GM11168 (cell line): ENCODE measurements at regions not wholly inside any gene's neighbourhood (a gene's known extent, or its start where the extent isn't known, plus 50 kb on each side); places are given as distances from the start of the nearest gene placed in this dataset.

Experiments used
- in situ Hi-C: fragments of 300-500 bp; cut with MboI; formaldehyde crosslinking; loops from one replicate; pipeline ENCODE4 v1.12.0; 2022; ENCODE audit warnings: low sequenced_read_pairs; ENCODE audit not compliant: unreplicated experiment

- in situ Hi-C loops = loop anchor here (5.0 kb wide), 1 partner anchor 537 kb away; no protein-coding TSS in a partner anchor
Measured at GRCh38 chr3:193779933-193780332, 186.9 kb downstream of the OPA1 start.

- in situ Hi-C loops = no loop called here
Measured at GRCh38 chr3:193780397-193780796, 187.4 kb downstream of the OPA1 start.

DNA sequence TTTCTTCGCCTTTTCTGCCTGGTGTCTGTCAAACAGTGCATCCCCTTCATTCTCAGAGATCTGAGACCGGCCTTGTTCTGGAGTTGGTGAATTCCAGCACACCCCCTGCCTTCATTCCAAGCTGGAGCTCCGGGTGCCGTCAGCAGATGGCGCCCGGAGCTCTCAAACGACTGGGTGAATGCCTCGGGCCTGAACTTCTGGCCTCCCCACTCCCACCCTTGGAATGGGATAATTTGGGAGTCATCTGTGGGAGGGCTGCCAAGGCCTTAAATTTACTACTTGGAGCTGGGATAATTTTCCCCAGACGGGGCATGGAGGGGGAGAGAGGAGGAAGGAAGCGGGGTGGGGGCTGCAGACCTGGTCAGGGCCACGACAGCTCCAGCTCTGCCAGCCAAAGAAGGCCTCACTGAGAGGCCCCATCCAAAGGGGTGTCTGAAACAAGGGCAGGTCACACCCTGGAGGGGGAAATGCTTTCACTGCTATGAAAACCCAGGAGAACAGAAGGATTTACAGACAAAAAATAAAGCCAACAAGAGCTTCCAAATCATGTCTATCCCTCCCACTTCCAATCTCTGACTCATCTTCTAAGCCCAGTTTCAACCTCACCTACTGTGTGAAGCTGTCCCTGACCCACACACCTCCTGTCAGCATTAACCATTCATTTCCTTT, 187.9 kb downstream of the OPA1 start:
- in situ Hi-C loops = no loop called here

GRCh38 chr3:193782276-193782647, 189.3 kb downstream of the OPA1 start:
- in situ Hi-C loops = no loop called here

GRCh38 chr3:193782747-193783146, 189.7 kb downstream of the OPA1 start:
- in situ Hi-C loops = no loop called here

GRCh38 chr3:193783166-193783896, 190.3 kb downstream of the OPA1 start:
- in situ Hi-C loops = no loop called here

DNA sequence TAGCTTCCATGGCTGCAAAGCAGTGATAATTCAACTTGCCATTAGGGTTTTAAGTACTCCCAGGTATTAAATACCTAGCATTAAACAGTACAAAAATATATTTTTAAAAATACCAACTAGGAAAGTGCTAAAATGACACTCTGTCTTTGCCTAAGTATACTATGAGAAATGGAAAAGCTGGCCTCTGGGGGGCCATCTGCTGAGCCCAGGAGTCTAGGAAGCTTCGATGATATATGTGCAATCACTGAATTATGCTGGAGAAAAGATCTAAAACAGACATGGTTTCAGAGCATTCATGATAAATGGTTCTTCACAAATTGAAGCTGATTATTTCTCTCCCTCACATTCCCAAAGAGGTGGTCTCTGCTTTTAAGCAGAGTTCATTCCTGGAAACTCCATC, 191.8 kb downstream of the OPA1 start:
- in situ Hi-C loops = no loop called here

DNA sequence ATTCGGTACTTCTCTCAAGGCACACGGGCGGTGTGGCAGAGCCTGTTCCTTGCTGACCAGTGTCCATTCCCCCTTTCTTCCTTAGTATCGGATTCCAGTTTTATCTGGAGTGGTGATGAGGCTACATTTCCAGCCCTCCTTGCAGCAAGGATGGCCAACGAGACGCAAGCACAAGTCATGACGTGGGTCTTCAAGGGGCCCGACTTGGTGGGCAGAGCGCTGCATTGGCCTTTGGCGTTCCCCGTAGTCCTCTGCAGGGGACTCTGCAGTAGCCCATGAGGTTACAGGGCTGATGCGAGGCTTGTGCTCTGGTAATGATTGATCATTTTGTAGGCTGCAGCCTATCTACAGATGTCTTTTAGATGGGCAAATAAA, 194.5 kb downstream of the OPA1 start:
- in situ Hi-C loops = no loop called here

- in situ Hi-C loops = no loop called here
Measured at GRCh38 chr3:193788189-193788991, 195.4 kb downstream of the OPA1 start.

DNA sequence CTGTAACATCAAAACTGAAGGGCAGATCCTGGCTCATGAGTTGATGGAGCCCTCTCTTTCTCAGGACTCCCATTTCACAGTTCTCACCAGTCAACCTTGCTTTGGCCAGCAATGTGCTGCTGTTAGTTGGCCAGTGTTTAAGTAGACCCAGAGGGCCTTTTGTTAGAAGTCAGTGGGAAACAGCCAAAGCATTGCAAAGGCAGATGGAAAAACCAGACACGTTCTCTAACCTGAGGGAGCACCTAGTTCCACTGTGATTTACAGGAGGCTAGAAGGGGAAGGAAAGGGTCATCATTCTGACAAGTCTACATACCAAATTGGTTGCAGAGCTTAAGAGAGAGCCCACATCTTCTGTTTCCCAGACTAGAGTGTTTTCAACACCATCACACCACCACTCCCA, 196.4 kb downstream of the OPA1 start:
- in situ Hi-C loops = no loop called here

- in situ Hi-C loops = no loop called here
Measured at GRCh38 chr3:193790086-193790990, 197.3 kb downstream of the OPA1 start.

GRCh38 chr3:193791041-193792032, 198.3 kb downstream of the OPA1 start:
- in situ Hi-C loops = no loop called here

DNA sequence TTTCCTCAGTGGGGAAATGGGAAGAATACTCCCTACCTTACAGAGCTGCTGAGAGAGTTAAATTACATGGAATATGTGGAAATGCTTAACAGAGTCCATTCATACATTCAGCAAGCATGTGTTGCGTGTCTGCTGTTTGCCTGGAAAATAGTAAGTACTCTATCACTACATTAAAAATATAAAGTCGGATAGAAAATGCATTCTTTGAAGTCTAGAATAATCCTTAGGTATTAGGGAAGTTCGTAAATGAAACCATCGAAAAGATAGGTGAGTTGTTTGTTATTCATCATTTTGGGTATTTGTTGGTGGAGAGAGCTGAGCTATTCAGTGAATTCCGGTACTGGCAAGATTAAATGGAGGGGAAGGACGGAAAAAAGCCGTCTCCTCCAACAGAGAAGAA, 200.1 kb downstream of the OPA1 start:
- in situ Hi-C loops = no loop called here

DNA sequence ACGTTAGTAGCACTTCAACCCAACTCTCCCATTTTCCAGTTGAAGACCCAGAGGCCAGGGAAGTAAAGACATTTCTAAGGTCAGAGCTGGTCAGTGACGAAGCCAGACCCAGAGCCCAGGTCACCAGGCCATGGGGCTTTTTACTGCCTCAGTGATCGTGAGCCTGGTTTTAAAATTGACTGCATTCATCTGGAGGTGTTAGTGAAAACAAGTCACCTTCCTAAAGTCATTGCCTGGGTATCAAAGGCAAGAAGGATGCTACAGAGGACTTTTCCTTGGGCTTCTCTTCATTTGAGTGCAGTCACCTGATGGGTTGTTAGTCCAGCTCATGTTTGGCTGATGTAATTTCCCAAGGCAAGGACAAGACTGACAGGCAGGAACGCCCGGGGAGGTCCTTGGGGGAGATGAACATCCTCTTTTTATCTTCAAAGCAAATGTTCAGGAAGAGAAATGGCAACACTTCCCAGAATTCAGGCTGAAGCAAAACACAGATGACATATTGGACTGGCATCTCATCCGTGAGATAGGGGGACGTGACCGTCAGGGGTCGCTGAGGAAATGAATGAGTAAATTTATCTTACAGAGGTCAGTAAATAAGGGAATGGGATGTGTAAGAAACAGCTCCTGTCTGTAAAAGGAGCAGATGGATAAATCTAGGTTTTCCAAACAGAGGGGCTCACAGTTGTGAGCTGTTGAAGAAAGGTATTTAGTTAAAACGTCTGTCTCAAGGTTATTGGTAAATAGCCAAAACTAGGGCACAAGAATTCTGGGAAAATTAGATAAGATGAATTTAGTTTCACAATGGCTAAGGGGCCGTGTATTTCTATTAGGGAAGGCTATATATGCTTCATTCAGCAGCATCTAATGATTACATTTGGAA, 201.2 kb downstream of the OPA1 start:
- in situ Hi-C loops = no loop called here

DNA sequence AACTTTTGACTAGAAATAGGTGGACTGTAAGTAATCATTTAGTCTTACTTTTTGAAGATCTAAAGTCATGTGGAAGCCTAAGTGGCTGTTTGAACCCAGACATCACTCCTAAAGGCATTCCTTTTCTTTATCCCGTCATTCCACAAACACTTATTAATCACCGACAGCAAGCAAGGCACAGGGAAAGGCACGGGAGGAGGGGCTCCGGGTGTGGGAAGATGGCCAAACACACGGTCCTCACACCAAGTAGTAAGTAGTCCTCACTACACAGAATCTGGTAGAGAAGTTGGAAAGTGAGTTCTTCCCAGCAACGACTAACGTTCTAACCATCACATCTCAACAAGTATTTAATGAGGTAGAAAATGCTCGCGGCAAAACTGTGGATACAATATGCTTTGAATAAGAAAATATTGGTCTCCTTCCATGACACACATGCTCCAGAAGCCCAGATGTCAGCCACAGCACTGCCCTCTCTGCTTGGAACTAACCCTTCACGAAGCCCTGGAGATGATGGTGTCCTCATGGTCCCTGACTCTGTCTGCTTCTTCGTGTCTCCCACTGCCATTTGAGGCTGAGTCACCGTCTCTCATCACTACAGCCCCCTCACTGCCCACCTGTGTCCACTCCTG, 202.2 kb downstream of the OPA1 start:
- in situ Hi-C loops = no loop called here

DNA sequence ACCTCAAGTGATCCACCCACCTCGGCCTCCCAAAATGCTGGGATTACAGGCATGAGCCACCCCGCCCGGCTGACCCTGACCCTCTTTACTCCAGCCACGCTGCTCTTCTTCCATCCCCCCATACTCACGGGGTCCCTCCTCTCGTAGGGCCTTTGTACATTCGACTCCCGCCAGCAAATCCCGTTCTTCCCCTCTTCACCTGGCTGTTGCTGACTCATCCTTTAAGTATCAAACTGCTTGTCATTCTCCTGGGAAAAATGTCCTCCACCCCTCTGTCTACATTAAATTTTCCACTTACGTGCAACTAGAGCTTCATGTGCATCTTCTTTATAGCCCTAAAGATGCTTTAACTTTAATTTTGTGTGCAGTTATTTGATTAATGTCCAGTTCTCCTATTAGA, 203.1 kb downstream of the OPA1 start:
- in situ Hi-C loops = no loop called here

DNA sequence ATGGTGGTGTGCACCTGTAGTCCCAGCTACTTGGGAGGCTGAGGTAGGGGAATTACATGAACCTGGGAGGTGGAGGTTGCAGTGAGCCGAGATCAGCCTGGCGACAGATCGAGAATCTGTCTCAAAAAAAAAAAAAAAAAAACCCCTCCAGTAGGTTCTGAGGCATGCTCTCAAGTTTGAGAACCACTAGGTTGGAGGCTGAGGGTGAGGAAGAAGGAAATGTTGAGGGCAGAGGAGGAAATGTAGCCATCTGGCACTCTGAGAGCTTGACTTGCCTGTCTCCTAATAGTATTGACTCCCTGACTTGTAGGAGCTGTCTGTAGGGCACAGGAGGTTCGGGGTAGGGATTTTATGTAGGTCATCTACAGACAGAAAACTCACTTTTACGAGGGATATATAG, 204.6 kb downstream of the OPA1 start:
- in situ Hi-C loops = no loop called here

DNA sequence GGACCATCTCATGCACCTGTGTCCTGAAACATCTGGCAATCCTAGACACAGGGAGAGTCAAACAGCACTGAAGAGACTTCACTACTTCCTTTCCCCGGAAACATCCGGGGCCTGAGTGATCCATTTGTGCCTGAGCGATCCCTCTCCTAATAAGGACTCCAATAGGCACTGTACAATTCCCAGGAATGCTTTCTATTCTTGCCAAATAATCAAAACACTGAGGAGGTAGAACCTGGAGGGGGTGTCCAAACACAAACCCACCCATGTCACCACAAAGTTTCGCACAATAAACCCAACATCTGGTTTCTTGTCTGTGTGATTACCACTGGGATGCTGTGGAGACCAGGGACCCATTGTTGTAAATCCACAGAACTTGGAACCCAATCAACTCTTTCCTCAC, 205.0 kb downstream of the OPA1 start:
- in situ Hi-C loops = no loop called here
